CD4-positive, alpha-beta memory T cell (primary cell): ENCODE measurements at regions not wholly inside any gene's neighbourhood (a gene's known extent, or its start where the extent isn't known, plus 50 kb on each side); places are given as distances from the start of the nearest gene placed in this dataset.

Experiments
- CTCF ChIA-PET: fragments of 350-600 bp; sonication (Branson Sonifier 250); formaldehyde crosslinking; loops from one replicate; lab custom pipeline; 2021; ENCODE audit warnings: inconsistent platforms; ENCODE audit not compliant: partially characterized antibody; lab: Charles Lee
- POLR2A ChIA-PET: fragments of 350-600 bp; sonication (Branson Sonifier 250); formaldehyde crosslinking; loops from one replicate; lab custom pipeline; 2021; ENCODE audit not compliant: partially characterized antibody; lab: Charles Lee
- DNase-seq, 5 donors: peaks; one replicate each; pipeline versions ENCODE4 v3.0.0 to v3.0.0-alpha.2; 2020 to 2022; ENCODE audit warnings: mixed read lengths in 1 of 5
- H3K27ac ChIP-seq: one replicate; pipeline ENCODE4 v1.7.0; 2013; ENCODE audit warnings: low read depth, low read length
- H3K27me3 ChIP-seq: 2 replicates; pipeline ENCODE4 v1.7.0; 2013; ENCODE audit warnings: mild to moderate bottlenecking, low read length, moderate library complexity; ENCODE audit not compliant: insufficient read depth
- H3K36me3 ChIP-seq: 2 replicates; pipeline ENCODE4 v1.7.0; 2013; ENCODE audit warnings: mild to moderate bottlenecking, low read length, moderate library complexity; ENCODE audit not compliant: insufficient read depth
- H3K4me1 ChIP-seq: 2 replicates; pipeline ENCODE4 v1.7.0; 2013; ENCODE audit warnings: mild to moderate bottlenecking, low read length, moderate library complexity; ENCODE audit not compliant: insufficient read depth
- H3K4me3 ChIP-seq, 2 donors: one replicate each; pipeline ENCODE4 v1.7.0; 2013; ENCODE audit warnings: low read length in 2 of 2, mild to moderate bottlenecking in 1 of 2
- H3K9me3 ChIP-seq, 2 donors: one replicate each; pipeline ENCODE4 v1.7.0; 2013; ENCODE audit warnings: low read length in 2 of 2, control low read depth in 1 of 2; ENCODE audit not compliant: control insufficient read depth in 1 of 2
- H3K27ac Mint-ChIP-seq, 7 donors: one replicate each; pipeline ENCODE4 v1.8.0; 2020 to 2021; ENCODE audit warnings: mixed read lengths in 7 of 7, mild to moderate bottlenecking in 6 of 7, inconsistent platforms in 3 of 7, moderate library complexity in 3 of 7
- H3K27me3 Mint-ChIP-seq, 2 donors: one replicate each; pipeline ENCODE4 v1.8.0; 2020 to 2021; ENCODE audit warnings: mixed read lengths in 2 of 2
- H3K36me3 Mint-ChIP-seq, 2 donors: one replicate each; pipeline ENCODE4 v1.8.0; 2020 to 2021; ENCODE audit warnings: mixed read lengths in 2 of 2, inconsistent platforms in 1 of 2, mild to moderate bottlenecking in 1 of 2
- H3K4me1 Mint-ChIP-seq, 4 donors: one replicate each; pipeline ENCODE4 v1.8.0; 2020 to 2021; ENCODE audit warnings: mixed read lengths in 4 of 4, mild to moderate bottlenecking in 1 of 4
- H3K4me3 Mint-ChIP-seq, 8 donors: one replicate each; pipeline ENCODE4 v1.8.0; 2020 to 2021; ENCODE audit warnings: mixed read lengths in 8 of 8, mild to moderate bottlenecking in 7 of 8, moderate library complexity in 6 of 8, inconsistent platforms in 3 of 8
- H3K9me3 Mint-ChIP-seq, 8 donors: one replicate each; pipeline ENCODE4 v1.8.0; 2020 to 2021; ENCODE audit warnings: mixed read lengths in 8 of 8, mild to moderate bottlenecking in 5 of 8, inconsistent platforms in 3 of 8, moderate library complexity in 1 of 8
- intact Hi-C: fragments of 100-400 bp; cut with micrococcal nuclease; formaldehyde crosslinking; loops from one replicate; pipeline ENCODE4 v1.15.1; 2023

- DNase-seq, result no peak
- Histone ChIP-seq H3K36me3 (no peaks in the 10 kb centered on the region), H3K4me1 (no peaks in the 10 kb centered on the region), H3K27ac (no peak overlapping the region), H3K27me3 (peaks cover 4% of the 10 kb centered on the region), H3K4me3 (no peak overlapping the region), H3K9me3 (no peaks in the 10 kb centered on the region)
- CTCF ChIA-PET, result no interaction called here
- Mint-ChIP-seq H3K4me3 (no peak overlapping the region), H3K27ac (peak overlapping the region in 1 of 7 donors; percentile 7), H3K9me3 (no peaks in the 10 kb centered on the region), H3K4me1 (peaks cover 0 to 4% (median 0%) of the 10 kb centered on the region in 4 donors), H3K36me3 (no peaks in the 10 kb centered on the region), H3K27me3 (peaks cover 5 to 10% of the 10 kb centered on the region in 2 donors)
- intact Hi-C loops, result no loop called here
- POLR2A ChIA-PET, result no interaction called here
Observed at GRCh38 chr4:128604204-128604603, 205.3 kb upstream of the JADE1 start.

- POLR2A ChIA-PET, result no interaction called here
Observed at GRCh38 chr4:128603081-128603480, 206.4 kb upstream of the JADE1 start.

GRCh38 chr4:128601991-128602695 is 207.4 kb upstream of the JADE1 start:
- H3K4me3 ChIP-seq, result no peak overlapping the region
- peaks cover 7 to 9% of the 10 kb centered on the region in 2 donors for H3K27me3 Mint-ChIP-seq
- intact Hi-C loops, result no loop called here
- H3K9me3 ChIP-seq, result no peaks in the 10 kb centered on the region
- H3K27me3 ChIP-seq, result peaks cover 4% of the 10 kb centered on the region
- H3K36me3 ChIP-seq, result no peaks in the 10 kb centered on the region
- H3K4me3 Mint-ChIP-seq, result no peak overlapping the region
- ChIA-PET CTCF (interaction anchor here (1.1 kb wide), 1 partner anchor 10 kb away, joined by 3 read pairs; no protein-coding TSS in a partner anchor), POLR2A (no interaction called here)
- H3K36me3 Mint-ChIP-seq, result no peaks in the 10 kb centered on the region
- no peaks in the 10 kb centered on the region for H3K9me3 Mint-ChIP-seq
- H3K27ac ChIP-seq, result no peak overlapping the region
- no peak overlapping the region for H3K27ac Mint-ChIP-seq
- no peak for DNase-seq
- H3K4me1 Mint-ChIP-seq, result peaks cover 0 to 4% (median 0%) of the 10 kb centered on the region in 4 donors
- H3K4me1 ChIP-seq, result no peaks in the 10 kb centered on the region

More at GRCh38 chr4:128603081-128603480, 206.4 kb upstream of the JADE1 start:
- peaks cover 4% of the 10 kb centered on the region for H3K27me3 ChIP-seq
- Mint-ChIP-seq H3K4me3 (no peak overlapping the region), H3K4me1 (peaks cover 0 to 4% (median 0%) of the 10 kb centered on the region in 4 donors), H3K27me3 (peaks cover 7 to 10% of the 10 kb centered on the region in 2 donors), H3K36me3 (no peaks in the 10 kb centered on the region), H3K9me3 (no peaks in the 10 kb centered on the region), H3K27ac (no peak overlapping the region)
- no peak for DNase-seq
- intact Hi-C loops, result no loop called here
- no peak overlapping the region for H3K4me3 ChIP-seq
- CTCF ChIA-PET, result no interaction called here
- no peaks in the 10 kb centered on the region for H3K9me3 ChIP-seq
- H3K36me3 ChIP-seq, result no peaks in the 10 kb centered on the region
- no peak overlapping the region for H3K27ac ChIP-seq
- no peaks in the 10 kb centered on the region for H3K4me1 ChIP-seq

DNA sequence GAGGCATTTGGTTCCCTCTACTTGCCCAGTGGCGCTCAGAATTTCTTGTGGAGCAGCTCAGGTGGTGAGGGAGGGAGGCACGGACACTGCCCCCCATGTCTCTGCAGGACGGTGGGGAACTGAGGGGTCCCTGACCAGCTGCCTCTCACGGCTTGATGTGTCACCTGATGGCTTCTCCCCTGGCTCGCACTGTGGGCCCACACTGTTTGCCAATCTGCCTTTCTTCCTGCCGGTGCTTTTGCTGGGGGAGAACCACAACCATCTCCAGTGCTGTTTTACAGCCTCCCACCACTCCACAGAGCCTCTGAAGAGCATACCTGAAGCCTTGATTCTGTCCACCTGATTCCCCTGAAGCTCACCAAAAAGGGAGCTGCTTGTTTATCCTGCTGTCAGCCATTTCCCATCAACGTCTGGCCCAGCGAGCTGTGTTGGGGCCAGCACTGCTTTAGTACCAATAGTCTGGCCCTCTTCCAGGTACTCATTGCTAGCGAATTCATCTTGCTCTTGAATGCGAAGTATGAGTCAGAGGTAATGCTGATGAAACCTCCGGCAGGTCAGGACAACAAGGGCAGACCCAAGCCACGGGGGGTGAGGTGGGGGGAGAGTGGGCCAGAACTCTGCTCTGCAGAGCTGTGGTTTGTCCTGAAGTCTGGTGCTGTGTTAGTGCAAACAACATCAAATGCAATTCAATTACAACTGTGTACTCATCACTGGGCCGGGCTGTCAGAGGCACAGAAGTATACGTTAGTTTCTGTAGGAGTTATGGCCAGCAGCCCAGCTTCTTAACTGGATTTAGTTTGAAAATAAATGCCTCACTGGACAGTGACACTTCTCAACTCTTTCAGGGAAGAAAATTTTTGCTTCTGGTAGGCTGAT is 208.3 kb upstream of the JADE1 start:
- no peaks in the 10 kb centered on the region for H3K36me3 ChIP-seq
- Mint-ChIP-seq H3K27ac (peak overlapping the region in 1 of 7 donors; percentile 48), H3K27me3 (peaks cover 8 to 9% of the 10 kb centered on the region in 2 donors), H3K36me3 (no peaks in the 10 kb centered on the region), H3K9me3 (peaks cover 0 to 4% (median 0%) of the 10 kb centered on the region in 8 donors), H3K4me3 (no peak overlapping the region), H3K4me1 (peaks cover 0 to 4% (median 0%) of the 10 kb centered on the region in 4 donors)
- H3K4me3 ChIP-seq, result no peak overlapping the region
- H3K27me3 ChIP-seq, result peaks cover 4% of the 10 kb centered on the region
- no peak for DNase-seq
- POLR2A ChIA-PET, result no interaction called here
- CTCF ChIA-PET, result interaction anchor here (0.8 to 1.1 kb wide), 2 partner anchors 9 to 11 kb away, joined by 3 read pairs; no protein-coding TSS in a partner anchor
- no peaks in the 10 kb centered on the region for H3K9me3 ChIP-seq
- no peaks in the 10 kb centered on the region for H3K4me1 ChIP-seq
- no peak overlapping the region for H3K27ac ChIP-seq
- intact Hi-C loops, result no loop called here

DNA sequence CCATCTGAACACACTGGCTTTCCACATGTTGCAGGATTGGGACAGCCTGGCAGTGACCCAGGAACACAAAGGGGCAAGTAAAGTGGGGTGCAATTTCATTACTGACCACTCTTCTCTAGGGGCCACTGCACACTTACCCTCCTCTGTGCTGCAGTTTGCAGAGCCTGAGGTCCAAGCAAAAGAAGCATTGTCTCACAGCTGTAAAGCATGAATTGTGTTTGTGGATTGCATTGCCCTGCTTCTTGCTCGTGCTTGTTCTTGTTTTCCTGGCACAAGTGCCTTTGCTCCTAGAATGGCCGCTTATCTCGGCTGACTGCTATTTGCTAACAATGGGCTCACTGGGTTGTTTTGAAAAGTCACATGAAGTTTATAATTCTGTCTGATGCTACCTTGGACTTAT is 209.1 kb upstream of the JADE1 start:
- intact Hi-C loops, result no loop called here
- H3K27ac ChIP-seq, result no peak overlapping the region
- H3K4me1 Mint-ChIP-seq, result peaks cover 0 to 4% (median 0%) of the 10 kb centered on the region in 4 donors
- H3K4me1 ChIP-seq, result no peaks in the 10 kb centered on the region
- H3K9me3 Mint-ChIP-seq, result peaks cover 0 to 9% (median under 1%) of the 10 kb centered on the region in 8 donors
- H3K4me3 Mint-ChIP-seq, result no peak overlapping the region
- no peaks in the 10 kb centered on the region for H3K36me3 Mint-ChIP-seq
- peaks cover 4% of the 10 kb centered on the region for H3K27me3 ChIP-seq
- H3K27ac Mint-ChIP-seq, result no peak overlapping the region
- no peaks in the 10 kb centered on the region for H3K36me3 ChIP-seq
- no peak overlapping the region for H3K4me3 ChIP-seq
- DNase-seq, result no peak
- peaks cover 8 to 11% of the 10 kb centered on the region in 2 donors for H3K27me3 Mint-ChIP-seq
- POLR2A ChIA-PET, result no interaction called here
- no peaks in the 10 kb centered on the region for H3K9me3 ChIP-seq
- CTCF ChIA-PET, result no interaction called here

GRCh38 chr4:128597500-128597899 is 212.0 kb upstream of the JADE1 start:
- H3K9me3 Mint-ChIP-seq, result peaks cover 0 to 18% (median 6%) of the 10 kb centered on the region in 8 donors
- H3K4me1 Mint-ChIP-seq, result peaks cover 0 to 4% (median 0%) of the 10 kb centered on the region in 4 donors
- Histone ChIP-seq H3K27ac (no peak overlapping the region), H3K36me3 (no peaks in the 10 kb centered on the region), H3K4me1 (no peaks in the 10 kb centered on the region), H3K9me3 (no peaks in the 10 kb centered on the region), H3K4me3 (no peak overlapping the region), H3K27me3 (peaks cover 4% of the 10 kb centered on the region)
- peaks cover 12 to 17% of the 10 kb centered on the region in 2 donors for H3K27me3 Mint-ChIP-seq
- POLR2A ChIA-PET, result no interaction called here
- no peak overlapping the region for H3K4me3 Mint-ChIP-seq
- H3K36me3 Mint-ChIP-seq, result no peaks in the 10 kb centered on the region
- CTCF ChIA-PET, result no interaction called here
- no peak for DNase-seq
- intact Hi-C loops, result no loop called here
- no peak overlapping the region for H3K27ac Mint-ChIP-seq

- Mint-ChIP-seq H3K27me3 (peaks cover 12 to 17% of the 10 kb centered on the region in 2 donors), H3K4me3 (no peak overlapping the region), H3K9me3 (peaks cover 0 to 18% (median 6%) of the 10 kb centered on the region in 8 donors), H3K36me3 (no peaks in the 10 kb centered on the region), H3K27ac (no peak overlapping the region), H3K4me1 (peaks cover 0 to 4% (median 0%) of the 10 kb centered on the region in 4 donors)
- Histone ChIP-seq H3K36me3 (no peaks in the 10 kb centered on the region), H3K9me3 (no peaks in the 10 kb centered on the region), H3K27ac (no peak overlapping the region), H3K4me1 (no peaks in the 10 kb centered on the region), H3K27me3 (peaks cover under 1% of the 10 kb centered on the region), H3K4me3 (no peak overlapping the region)
- intact Hi-C loops, result no loop called here
- DNase-seq, result no peak
- POLR2A ChIA-PET, result no interaction called here
- CTCF ChIA-PET, result no interaction called here
Observed at GRCh38 chr4:128596853-128597252, 212.6 kb upstream of the JADE1 start.
